ENCODE measurements at regions not wholly inside any gene's neighbourhood (a gene's known extent, or its start where the extent isn't known, plus 50 kb on each side); places are given as distances from the start of the nearest gene placed in this dataset.

GRCh38 chr12:11946161-11946560 lies 124.6 kb upstream of the BCL2L14 start:
- no peak overlapping the region for H3K4me3 Mint-ChIP-seq
- peaks cover 34% of the 10 kb centered on the region for H3K4me1 Mint-ChIP-seq (ENCODE audit: low read depth)
- no peak overlapping the region for H3K27ac Mint-ChIP-seq
- no peak for DNase-seq
- no peaks in the 10 kb centered on the region for H3K36me3 Mint-ChIP-seq (ENCODE audit: insufficient read depth in 2 of 2)
- no peak for ATAC-seq (replicated peaks in 1 of 2)
- no peaks in the 10 kb centered on the region for H3K9me3 Mint-ChIP-seq
- H3K27me3 Mint-ChIP-seq (ENCODE audit: low read depth): peaks cover 35% of the 10 kb centered on the region

DNA sequence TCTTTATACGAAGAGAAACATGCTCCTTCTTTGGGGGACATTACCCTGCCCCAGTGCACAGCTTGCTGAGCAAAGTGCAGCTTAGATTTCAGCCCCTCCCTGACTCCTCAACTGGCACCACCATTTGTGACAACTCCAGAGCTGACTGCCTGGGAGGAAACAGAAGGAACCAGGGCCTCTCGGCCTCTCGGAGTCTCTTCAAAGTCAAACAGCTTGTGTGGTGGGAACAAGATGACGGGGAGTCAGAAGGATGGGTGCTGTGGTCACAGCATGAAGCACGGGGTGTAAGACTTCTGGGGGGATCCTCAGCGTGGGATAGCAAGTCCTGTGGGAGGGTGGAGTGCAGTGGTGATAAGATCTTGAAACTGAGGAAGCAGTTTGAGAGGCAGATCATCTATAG lies 123.5 kb upstream of the BCL2L14 start:
- Mint-ChIP-seq H3K27ac (no peak overlapping the region), H3K27me3 (ENCODE audit: low read depth) (peaks cover 35% of the 10 kb centered on the region), H3K4me1 (ENCODE audit: low read depth) (peaks cover 34% of the 10 kb centered on the region), H3K9me3 (no peaks in the 10 kb centered on the region), H3K4me3 (no peak overlapping the region), H3K36me3 (ENCODE audit: insufficient read depth in 2 of 2) (no peaks in the 10 kb centered on the region)
- no peak for ATAC-seq (replicated peaks in 1 of 2)
- DNase-seq: no peak

GRCh38 chr12:11949738-11950411 lies 120.9 kb upstream of the BCL2L14 start:
- Mint-ChIP-seq H3K36me3 (ENCODE audit: insufficient read depth in 2 of 2) (no peaks in the 10 kb centered on the region), H3K4me3 (no peak overlapping the region), H3K27me3 (ENCODE audit: low read depth) (peaks cover 39% of the 10 kb centered on the region), H3K27ac (no peak overlapping the region), H3K9me3 (no peaks in the 10 kb centered on the region), H3K4me1 (ENCODE audit: low read depth) (peaks cover 43% of the 10 kb centered on the region)
- ATAC-seq (replicated peaks in 1 of 2): no peak
- DNase-seq: no peak

GRCh38 chr12:11951209-11951608 lies 119.5 kb upstream of the BCL2L14 start:
- Mint-ChIP-seq H3K4me3 (no peak overlapping the region), H3K4me1 (ENCODE audit: low read depth) (peaks cover 40% of the 10 kb centered on the region), H3K27ac (no peak overlapping the region), H3K36me3 (ENCODE audit: insufficient read depth in 2 of 2) (no peaks in the 10 kb centered on the region), H3K27me3 (ENCODE audit: low read depth) (peaks cover 45% of the 10 kb centered on the region), H3K9me3 (no peaks in the 10 kb centered on the region)
- DNase-seq (no peak), ATAC-seq (replicated peaks in 1 of 2) (no peak)

GRCh38 chr12:11953523-11953922 lies 117.2 kb upstream of the BCL2L14 start:
- no peak for ATAC-seq (replicated peaks in 1 of 2)
- H3K9me3 Mint-ChIP-seq: no peaks in the 10 kb centered on the region
- H3K4me1 Mint-ChIP-seq (ENCODE audit: low read depth): peaks cover 32% of the 10 kb centered on the region
- DNase-seq: no peak
- H3K4me3 Mint-ChIP-seq: no peak overlapping the region
- H3K27ac Mint-ChIP-seq: no peak overlapping the region
- H3K36me3 Mint-ChIP-seq (ENCODE audit: insufficient read depth in 2 of 2): peaks cover 0 to 2% of the 10 kb centered on the region in 2 donors
- H3K27me3 Mint-ChIP-seq (ENCODE audit: low read depth): peaks cover 56% of the 10 kb centered on the region

DNA sequence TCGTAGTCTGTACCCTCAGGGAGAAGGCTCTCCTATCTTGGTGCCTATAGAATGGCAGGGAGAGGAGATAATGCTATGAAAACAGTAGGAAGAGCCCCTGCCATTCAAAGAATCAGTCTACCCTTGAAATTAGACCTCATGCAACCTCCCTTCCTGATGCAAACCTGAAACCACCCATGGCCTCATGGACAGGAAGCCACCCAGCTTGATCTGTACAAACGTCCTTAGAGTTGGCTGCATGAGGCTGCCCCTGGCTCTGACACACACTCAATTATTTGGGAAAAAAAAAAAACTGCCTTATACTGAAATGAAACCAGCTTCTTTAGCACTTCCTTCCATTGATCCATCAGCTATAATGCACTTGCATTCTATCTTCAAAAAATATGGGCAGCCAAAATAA lies 116.6 kb upstream of the BCL2L14 start:
- Mint-ChIP-seq H3K9me3 (no peaks in the 10 kb centered on the region), H3K4me1 (ENCODE audit: low read depth) (peaks cover 37% of the 10 kb centered on the region), H3K4me3 (peak overlapping the region; percentile 18 to 21), H3K36me3 (ENCODE audit: insufficient read depth in 2 of 2) (peaks cover 0 to 2% of the 10 kb centered on the region in 2 donors), H3K27me3 (ENCODE audit: low read depth) (peaks cover 50% of the 10 kb centered on the region), H3K27ac (no peak overlapping the region)
- DNase-seq (peak in 1 of 2 donors; percentile 14), ATAC-seq (replicated peaks in 1 of 2) (no peak)

DNA sequence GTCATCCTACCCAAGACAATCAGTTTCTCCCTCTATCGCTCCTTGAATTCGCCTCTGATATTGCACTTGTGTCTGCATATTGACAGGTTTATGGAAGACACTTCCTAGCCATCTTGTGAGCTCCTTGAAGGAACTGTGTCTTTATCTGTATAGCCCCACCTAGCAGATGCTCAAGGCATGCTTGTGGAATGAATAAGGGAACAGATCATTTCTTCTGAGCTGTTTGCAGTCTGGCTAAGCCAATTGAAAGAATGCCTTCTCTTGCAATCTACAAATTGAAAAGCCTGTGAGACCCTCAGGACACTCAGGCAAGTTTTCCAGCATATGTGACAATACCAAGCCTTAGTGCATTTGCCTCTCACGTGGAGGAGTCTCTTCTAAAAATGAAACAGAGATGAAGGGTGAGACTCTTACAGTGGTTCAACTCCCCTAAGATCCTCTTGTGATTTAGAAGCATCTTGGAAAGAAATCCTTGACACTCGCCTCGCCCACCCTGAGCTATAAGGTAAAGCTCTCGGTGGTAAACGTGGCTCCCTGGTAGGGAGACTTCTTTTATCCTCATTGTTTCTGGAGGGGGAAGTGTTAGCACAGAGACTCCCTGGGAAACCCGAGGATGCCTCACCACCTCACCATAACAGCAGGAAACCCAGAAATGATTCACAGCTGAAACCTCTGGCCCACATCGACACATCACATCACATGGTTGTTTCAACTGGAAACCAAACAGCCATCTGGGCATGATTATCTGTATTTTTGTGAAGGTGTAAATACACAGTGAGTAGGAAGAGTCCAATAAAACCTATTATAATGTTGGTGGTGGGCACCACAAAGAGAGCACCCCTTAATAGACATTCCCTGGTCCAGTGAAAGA lies 112.3 kb upstream of the BCL2L14 start:
- ATAC-seq (replicated peaks in 1 of 2): peak; percentile 97 to 98
- Mint-ChIP-seq H3K36me3 (ENCODE audit: insufficient read depth in 2 of 2) (peaks cover 0 to 2% of the 10 kb centered on the region in 2 donors), H3K27ac (peak overlapping the region; percentile 86), H3K4me1 (ENCODE audit: low read depth) (peaks cover 39% of the 10 kb centered on the region), H3K9me3 (no peaks in the 10 kb centered on the region), H3K4me3 (peak overlapping the region; percentile 67 to 73), H3K27me3 (ENCODE audit: low read depth) (peaks cover 36% of the 10 kb centered on the region)
- DNase-seq: peak; percentile 72 to 76

- Mint-ChIP-seq H3K9me3 (no peaks in the 10 kb centered on the region), H3K4me3 (peak overlapping the region; percentile 67 to 73), H3K27ac (peak overlapping the region; percentile 86), H3K4me1 (ENCODE audit: low read depth) (peaks cover 31% of the 10 kb centered on the region), H3K27me3 (ENCODE audit: low read depth) (peaks cover 33% of the 10 kb centered on the region), H3K36me3 (ENCODE audit: insufficient read depth in 2 of 2) (peaks cover 0 to 2% of the 10 kb centered on the region in 2 donors)
- DNase-seq (peak; percentile 17 to 31), ATAC-seq (replicated peaks in 1 of 2) (peak; percentile 39 to 43)
Measured at GRCh38 chr12:11959117-11959823, 111.5 kb upstream of the BCL2L14 start.

DNA sequence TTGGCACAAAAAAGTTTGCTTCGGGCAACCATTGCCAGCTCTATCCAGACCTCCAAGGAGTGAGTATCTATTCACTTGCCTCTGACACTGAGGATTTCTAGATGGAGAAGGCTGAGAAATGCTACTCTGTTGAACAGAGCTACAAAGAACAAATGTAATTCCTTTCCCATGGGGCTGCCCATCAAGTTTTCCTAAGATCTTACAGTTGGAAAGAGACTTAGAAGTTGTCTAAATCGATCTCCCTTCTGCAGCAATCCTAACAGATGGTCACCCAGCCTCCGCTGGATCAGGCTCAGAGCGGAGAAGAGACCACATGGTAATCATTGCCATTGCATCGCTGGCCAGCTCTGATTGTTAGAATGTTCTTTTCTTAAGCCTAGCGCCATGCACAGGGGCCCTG lies 110.1 kb upstream of the BCL2L14 start:
- no peak overlapping the region for H3K27ac Mint-ChIP-seq

DNA sequence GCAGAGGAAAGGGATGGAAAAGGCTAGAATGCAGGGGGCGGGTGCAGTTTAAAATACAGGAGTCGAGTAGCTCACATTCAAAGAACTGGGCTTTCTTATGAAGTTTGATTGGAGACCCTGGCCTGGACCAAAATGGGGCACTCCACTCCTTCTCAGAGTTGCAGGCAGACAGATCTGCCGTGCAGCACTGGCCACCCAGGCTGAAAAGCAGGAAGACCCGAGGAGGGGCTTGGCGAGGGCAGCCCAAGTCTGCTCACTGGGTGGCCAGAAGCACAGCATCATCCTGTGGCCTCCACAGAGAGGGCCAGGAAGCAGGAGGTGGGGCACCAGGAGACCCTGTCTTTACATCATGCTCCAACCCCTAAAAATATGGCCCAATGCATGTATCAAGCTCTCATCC lies 109.1 kb upstream of the BCL2L14 start:
- ATAC-seq (replicated peaks in 1 of 2): no peak
- Mint-ChIP-seq H3K4me1 (ENCODE audit: low read depth) (peaks cover 23% of the 10 kb centered on the region), H3K36me3 (ENCODE audit: insufficient read depth in 2 of 2) (peaks cover 0 to 2% of the 10 kb centered on the region in 2 donors), H3K27ac (no peak overlapping the region), H3K27me3 (ENCODE audit: low read depth) (peaks cover 9% of the 10 kb centered on the region), H3K9me3 (peaks cover 0 to 2% of the 10 kb centered on the region in 2 donors), H3K4me3 (no peak overlapping the region)
- DNase-seq: no peak

More for the DNA sequence above, 110.1 kb upstream of the BCL2L14 start:
- H3K4me1 Mint-ChIP-seq (ENCODE audit: low read depth): peaks cover 23% of the 10 kb centered on the region
- peaks cover 19% of the 10 kb centered on the region for H3K27me3 Mint-ChIP-seq (ENCODE audit: low read depth)
- DNase-seq (no peak), ATAC-seq (replicated peaks in 1 of 2) (no peak)
- peaks cover 0 to 2% of the 10 kb centered on the region in 2 donors for H3K9me3 Mint-ChIP-seq
- no peak overlapping the region for H3K4me3 Mint-ChIP-seq
- peaks cover 0 to 2% of the 10 kb centered on the region in 2 donors for H3K36me3 Mint-ChIP-seq (ENCODE audit: insufficient read depth in 2 of 2)

DNA sequence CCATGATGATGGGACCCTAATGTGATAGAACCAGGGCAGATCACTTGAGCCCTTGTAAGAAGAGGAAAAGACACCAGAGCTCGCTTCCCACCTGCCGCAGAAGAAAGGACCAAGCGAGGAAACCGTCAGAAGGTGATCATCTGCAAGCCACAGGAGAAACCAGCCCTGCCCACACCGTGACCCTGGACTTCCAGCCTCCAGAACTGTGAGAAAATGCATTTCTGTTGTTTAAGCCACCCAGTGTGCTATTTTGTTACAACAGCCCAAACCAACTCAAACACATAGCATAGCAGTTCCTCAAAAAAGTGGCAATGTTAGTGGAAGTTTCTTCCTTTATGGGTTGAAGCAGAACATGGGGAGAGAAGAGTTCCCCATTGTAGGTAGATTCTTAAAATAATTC lies 107.9 kb upstream of the BCL2L14 start:
- no peak for ATAC-seq (replicated peaks in 1 of 2)

GRCh38 chr12:11963841-11964471 lies 106.8 kb upstream of the BCL2L14 start:
- no peaks in the 10 kb centered on the region for H3K36me3 Mint-ChIP-seq (ENCODE audit: insufficient read depth in 2 of 2)
- H3K4me1 Mint-ChIP-seq (ENCODE audit: low read depth): peaks cover 17% of the 10 kb centered on the region
- H3K4me3 Mint-ChIP-seq: no peak overlapping the region
- no peaks in the 10 kb centered on the region for H3K27me3 Mint-ChIP-seq (ENCODE audit: low read depth)
- DNase-seq (no peak), ATAC-seq (replicated peaks in 1 of 2) (no peak)
- peaks cover 0 to 2% of the 10 kb centered on the region in 2 donors for H3K9me3 Mint-ChIP-seq
- no peak overlapping the region for H3K27ac Mint-ChIP-seq

More for the DNA sequence above, 107.9 kb upstream of the BCL2L14 start:
- Mint-ChIP-seq H3K4me3 (no peak overlapping the region), H3K27me3 (ENCODE audit: low read depth) (peaks cover 5% of the 10 kb centered on the region), H3K27ac (no peak overlapping the region), H3K4me1 (ENCODE audit: low read depth) (peaks cover 28% of the 10 kb centered on the region), H3K9me3 (peaks cover 0 to 2% of the 10 kb centered on the region in 2 donors), H3K36me3 (ENCODE audit: insufficient read depth in 2 of 2) (peaks cover 0 to 2% of the 10 kb centered on the region in 2 donors)
- DNase-seq: no peak

Data from activated T-cell treated with anti-CD3 and anti-CD28 coated beads, Interleukin-2, amount 50 U/mL, for 72 hours (primary cell).